NCI-H2171 treated with DMSO at 0.1 percent for 48 hours (cell line): ENCODE measurements at regions not wholly inside any gene's neighbourhood (a gene's known extent, or its start where the extent isn't known, plus 50 kb on each side); places are given as distances from the start of the nearest gene placed in this dataset.

Experiments
- DNase-seq: peaks from one replicate; lab custom pipeline; 2025; lab: John Stamatoyannopoulos, UW

DNA sequence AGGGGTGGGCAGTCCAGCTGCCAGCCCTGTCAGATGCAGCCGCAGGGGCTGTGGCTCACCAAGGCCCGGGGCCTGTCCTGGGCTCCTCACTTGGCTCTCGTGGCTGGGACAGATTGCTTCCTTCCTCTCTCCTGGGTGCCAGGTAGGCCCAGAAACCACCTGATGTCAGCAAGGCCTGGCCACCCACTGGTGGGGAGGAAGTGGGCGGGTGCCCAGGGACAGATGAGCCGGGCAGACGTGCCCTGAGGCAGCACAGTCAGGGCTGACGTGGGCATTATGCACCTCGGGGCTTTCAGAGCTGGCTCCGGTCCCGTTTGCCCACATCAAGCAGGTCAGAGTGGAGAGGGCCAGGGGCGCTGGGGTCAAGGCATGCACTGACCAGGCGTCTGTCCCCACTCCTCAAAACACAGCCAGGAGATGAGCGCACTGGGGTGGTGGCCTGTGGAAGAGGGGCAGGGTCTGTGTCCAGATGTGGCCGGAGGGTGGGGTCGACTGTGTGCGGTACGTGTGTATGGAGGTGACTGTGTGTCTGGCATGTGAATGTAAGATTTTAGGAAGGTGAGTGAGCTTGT lies 133.2 kb upstream of the PTPN1 start:
- DNase-seq = no peak

DNA sequence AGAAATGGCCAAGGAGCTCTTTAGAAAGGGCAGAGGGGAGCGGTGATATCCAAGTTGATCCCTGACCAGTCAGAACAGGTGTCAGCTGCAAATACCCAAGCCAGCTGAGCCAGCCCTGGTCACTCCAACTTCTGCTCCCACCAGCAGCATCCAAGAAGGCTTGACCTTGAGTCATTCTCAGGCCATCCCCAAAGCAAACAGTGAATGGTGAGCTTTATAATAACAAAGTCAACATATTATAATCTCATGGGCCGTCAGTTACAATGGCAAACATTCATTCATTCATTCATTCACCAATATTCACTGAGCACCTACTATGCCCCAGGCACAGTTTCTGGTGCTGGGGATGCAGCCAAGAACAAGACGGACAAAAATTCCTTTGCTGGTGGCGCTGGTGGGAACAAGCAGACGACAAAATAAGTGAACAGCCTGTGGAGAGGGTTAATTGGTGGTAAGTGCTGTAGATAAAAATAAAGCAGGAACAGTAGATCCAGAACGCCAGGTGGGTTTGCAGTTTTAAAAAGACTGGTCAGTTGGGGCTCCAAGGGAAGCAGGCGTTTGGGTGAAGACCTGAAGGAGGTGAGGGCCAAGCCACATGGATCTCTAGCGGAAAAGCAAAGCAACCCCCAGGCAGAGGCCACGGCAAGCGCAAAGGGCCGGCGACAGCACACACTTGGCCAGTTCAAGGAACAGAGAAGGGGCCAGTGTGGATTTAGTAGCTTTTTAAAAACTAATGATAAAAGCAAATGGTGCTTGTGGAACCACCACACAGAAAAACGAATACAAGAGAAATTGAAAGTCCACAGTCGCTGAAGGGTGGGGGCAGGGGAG lies 131.8 kb upstream of the PTPN1 start:
- DNase-seq = no peak

DNA sequence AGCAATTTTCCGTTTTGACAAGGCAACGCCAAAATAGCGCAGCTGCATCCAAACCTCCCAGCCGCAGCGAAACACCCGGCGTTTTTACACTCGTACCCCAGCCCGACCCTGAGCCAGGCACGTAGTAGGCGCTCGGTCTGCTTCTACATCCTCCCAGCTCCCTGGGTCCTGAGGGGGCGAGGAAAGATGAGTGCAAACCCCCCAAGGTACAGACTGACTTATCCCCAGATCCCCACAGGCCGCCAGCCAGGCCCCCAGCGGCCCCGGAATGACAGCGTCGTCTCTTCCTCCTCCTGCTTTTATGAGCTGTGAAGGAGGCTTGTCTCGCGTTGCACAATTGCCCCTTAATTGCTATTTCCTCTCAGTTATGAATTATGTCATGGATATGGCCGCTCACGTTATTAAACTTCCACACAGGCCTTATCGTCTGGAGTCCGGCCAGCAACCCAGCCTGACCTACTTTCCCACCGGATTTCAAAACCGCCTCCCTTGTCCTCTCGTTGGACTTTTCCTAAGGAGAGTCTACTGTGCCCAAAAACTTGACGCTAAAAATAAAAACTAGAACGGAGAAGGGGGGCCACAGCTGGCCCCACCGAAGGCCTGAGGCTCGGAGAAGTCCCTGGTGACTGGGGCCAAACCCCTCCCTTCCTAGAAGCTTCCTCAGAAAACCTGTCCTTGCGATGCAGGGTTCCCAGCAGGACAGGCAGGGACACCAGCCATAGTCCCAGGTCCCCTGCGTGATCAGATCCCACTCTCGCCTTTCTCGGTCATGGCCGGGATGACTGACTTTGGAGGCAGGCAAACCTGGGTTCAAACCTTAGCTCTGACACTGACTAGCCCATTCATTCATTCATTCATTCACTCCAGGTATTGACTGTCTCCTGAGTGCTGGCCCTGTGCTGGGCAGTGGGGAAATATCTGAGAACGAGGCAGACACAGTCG lies 130.9 kb upstream of the PTPN1 start:
- no peak for DNase-seq

DNA sequence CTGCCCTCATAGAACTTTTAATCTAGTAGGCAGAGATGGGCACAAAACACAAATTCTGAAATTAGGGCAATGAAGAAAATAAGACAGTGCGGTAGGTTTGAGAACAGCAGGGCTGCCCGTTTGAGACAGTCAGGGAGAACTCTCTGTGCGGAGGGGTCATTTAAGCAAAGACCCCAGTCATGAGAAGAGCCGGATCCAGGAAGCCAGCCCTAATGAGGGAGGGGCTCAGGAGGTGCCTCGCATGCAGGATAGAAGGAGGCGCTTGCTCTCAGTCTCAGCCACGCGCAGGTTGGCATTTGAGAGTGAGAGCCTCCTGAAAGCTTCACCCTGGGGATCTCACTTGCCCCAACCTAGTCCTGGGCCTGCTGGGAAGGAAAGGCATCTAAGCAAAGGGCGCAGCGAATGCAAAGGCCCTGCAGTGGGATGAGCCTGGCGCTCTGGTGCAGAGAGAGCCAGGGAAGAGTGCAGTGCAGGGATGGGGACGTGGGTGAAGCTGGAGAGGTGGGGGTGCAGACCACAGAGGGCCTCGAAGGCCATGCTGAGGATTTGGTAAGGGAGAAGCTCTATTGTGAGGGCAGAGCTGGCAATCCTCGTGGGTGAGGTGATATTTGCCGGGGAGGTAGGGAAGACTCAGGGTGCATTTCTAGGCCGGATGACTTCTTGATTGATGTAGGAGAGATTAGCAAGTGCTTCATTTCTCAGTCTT lies 130.0 kb upstream of the PTPN1 start:
- no peak for DNase-seq

DNA sequence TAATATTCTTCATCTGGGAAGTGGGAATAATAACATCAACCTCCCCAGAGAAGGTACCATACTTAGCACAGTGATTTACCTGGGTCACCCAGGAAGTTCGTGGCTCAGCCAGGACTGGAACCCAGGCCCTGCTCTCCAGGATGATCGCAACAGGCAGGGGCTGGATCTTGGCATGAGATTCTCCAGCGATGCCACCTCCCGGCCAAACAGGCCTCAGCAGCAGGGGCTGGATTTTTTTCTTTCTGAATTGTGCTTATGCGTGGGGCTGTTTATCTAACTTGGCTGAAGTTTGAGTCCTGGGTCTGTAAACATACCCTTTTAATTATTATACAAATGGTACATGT lies 129.5 kb upstream of the PTPN1 start:
- peak; percentile 32 for DNase-seq

DNA sequence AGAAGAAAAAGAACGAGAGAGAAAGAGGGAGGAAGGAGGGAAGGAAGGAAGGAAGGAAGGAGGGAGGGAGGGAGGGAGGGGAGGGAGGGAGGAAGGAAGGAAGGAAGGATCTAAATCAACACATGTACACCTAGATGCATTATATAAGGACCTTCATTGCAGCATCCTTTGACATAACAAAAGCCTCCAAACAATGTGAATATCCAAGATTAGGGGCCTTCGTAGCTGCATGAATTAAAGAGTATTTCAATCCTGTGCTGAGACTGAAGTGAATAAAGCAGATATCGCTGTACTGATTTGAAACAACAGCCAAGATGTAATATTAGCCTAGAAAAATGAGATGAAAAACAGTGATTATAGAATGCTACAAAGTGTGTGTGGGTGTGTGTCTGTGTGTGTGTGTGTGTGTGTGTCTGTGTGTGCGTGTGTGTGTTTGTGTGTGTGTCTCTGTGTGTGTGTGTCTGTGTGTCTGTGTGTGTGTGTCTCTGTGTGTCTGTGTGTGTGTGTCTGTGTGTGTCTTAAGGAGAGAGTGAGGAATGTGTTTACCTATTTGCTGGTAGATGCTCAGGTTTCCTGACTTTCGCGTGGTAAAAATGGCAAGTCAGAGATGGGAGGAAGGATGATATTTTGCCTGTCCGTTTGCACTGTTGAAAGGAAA lies 129.0 kb upstream of the PTPN1 start:
- DNase-seq = peak; percentile 12

DNA sequence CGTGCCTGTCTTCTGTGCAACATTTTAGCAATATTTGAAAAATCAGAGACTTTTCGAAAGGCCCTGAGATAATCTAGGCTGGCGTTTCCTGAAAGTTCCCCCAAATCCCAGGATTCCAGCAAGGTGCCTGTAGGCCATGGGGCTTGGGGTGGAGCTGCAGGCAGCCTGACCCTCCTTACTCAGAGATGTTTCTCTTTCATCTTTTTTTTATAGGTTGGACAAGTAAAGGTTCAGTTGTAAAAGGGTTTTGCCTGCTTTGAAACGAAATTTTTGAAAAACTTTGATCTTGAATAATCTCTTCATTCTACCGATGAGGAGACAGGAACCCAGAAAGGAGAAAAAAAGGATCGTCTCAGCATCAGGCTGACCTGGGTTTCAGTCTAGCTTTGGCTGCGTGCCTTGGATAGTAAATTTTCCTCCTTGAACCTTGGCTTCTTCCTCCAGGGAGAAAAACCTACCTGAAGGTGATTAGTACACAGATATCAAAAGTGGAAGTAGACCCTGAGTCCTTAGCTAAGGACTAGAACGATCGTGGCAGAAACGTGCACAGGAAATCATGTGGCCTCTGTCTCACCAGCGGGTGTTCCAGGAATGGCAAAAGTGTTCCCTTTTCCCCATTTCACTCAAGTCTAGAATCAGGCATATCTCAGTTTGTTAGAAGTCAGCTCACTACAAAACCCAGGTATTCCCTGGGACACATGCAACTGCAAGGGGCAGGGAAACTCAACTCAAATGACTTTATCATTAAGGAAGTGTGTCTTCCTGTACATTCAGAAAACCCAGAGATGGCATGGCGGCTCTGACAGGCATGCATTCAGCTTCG lies 128.2 kb upstream of the PTPN1 start:
- no peak for DNase-seq

DNA sequence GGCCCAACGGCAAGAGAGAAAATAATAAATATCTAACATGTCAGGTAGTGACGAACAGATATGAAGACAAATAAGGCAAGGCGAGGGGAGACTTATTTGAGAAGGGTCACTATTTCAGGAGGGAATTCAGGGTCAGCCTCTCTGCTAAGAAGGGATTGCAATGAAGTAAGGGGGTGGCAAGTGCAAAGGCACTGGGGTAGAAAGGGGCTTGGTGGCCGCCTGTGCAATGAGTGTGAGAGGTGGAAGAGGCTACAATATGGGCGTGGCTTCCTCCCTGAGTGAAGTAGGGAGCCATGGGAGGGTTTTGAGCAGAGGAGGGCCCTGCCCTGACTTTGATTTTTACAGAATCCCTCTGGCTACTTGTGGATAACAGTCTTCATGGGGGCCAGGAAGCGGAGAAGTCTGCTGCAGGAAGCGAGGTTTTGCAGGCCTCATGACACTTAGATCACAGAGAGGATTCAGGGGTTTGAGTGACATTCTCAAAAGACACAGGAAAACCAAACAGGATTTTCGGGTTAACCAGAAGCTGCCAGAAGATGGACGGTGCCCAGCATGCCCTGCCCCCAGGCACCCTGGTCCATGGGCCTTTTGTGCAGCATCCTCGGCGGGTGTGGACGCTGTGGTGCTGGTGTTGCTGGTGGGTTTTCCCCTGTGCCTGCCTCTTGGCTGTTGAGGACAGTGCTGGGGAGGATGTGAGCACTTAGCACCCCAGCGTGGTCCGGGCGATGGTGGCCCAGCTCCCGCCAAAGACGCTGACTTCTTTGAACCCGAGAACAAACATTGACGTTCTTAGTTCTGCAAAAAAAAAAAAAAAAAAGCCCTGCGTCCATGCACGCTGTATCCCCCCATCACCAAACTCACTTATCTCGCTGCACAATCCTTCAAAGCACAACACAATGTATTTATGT lies 124.2 kb upstream of the PTPN1 start:
- DNase-seq = no peak

DNA sequence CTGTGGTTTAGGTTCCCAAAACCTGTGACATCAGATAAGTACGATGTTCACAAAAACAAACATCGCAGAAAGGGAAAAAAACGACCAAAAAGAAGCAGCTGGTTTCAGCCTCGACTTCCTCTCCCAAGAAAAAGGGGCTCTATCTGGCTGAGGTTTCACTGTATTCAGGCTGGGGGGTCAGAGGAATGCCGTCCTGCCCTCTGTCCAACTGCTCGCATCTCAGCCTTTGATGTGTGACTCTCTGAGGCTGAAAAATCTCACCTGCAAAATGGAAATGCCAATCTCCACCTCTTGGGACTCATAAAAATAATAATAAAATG lies 123.6 kb upstream of the PTPN1 start:
- no peak for DNase-seq

DNA sequence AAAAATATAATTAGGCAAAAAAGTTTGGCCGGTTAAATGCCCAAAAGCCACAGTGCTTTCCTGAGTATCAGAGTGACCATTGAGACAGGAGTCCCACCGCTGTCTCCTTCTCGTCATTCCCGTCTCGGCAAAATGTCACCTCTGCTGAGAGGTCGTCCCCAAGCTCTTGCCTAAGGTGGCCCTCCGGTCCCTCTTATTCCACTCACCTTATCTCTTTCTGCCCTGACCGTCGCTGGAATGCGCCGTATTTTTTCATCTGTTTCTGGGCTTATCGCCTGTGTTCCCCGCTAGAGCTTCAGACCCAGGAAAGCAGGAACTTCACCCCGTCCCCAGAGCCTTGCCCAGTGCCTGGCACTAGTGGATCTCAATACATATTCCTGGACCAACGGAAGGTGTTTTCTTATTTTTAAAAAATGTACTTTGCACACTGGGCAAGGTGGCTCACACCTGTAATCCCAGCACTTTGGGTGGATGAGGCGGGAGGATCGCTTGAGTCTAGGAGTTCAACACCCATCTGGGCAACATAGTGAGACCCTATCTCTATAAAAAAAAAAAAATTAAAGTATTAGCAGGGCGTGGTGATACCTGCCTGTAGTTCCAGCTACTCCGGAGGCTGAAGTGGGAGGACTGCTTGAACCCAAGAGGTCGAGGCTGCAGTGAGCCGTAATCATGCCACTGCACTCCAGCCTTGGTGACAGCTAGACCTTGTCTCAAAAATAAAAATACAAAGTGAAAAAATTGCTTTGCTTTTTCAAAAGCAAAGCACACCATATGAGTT lies 122.8 kb upstream of the PTPN1 start:
- no peak for DNase-seq

DNA sequence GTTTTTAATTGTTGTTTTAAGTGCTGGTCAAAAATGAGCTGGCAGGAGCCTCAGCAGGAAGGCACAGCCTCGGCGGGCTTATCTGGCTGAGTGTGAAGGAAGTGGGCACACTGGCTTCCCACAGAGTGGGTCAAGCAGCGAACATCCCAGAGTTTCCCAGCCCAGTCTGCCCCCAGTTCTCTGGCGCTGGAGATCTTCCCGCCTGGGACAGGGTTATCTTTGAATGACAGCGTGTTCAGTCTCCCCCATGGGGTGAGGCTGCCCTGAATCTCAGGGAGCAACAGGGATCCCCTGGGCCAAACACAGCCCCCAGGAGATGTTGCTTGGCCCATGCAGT lies 122.2 kb upstream of the PTPN1 start:
- DNase-seq = no peak

DNA sequence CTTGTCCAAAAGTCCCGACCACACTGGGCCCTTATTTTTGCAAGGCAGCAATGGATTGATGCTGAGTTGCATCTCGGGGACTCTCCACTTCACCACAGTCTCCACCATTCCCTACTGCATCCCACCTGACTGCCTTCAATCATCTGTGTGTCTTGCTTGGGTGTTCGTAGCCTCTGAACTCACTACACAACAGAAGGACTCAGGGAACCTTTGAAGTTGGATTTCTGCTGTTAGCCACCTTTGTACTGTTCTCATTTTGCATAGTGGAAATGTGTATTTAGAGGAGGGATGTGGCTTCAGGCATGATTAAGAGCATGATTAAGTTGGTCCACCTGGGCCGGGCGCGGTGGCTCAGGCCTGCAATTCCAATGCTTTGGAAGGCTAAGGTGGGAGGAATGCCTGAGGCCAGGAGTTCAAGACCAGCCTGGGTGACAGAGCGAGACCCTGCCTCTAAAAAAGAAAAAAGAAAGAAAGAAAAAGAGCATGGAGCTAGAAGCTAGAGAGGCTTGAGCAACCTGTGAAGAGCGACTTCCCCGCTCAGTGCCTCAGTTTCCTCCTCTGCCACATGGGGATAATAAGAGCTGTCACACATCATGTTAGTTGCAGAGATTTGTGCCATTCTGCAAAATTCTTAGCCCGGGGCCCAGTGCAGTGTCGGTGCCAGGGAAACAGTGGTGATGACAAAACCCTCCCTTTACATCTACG lies 121.3 kb upstream of the PTPN1 start:
- no peak for DNase-seq

DNA sequence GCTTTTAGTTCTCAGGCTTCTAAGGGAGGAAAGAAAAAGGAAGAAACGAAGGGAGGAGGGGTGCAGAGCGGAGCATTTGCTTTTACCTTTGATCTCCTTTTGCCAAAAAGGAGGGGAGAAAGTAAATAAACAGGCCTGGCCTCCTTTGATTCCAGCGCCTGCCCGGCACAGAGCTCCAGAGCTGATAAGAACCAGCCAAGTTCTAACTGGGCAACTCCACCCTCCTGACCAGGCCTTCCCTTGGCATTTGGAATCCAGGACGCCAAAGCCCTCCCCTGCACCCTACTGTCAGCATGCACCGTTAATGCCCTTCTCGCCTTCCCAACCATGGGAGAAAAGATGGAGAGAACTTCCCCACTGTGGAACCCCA lies 120.8 kb upstream of the PTPN1 start:
- no peak for DNase-seq

DNA sequence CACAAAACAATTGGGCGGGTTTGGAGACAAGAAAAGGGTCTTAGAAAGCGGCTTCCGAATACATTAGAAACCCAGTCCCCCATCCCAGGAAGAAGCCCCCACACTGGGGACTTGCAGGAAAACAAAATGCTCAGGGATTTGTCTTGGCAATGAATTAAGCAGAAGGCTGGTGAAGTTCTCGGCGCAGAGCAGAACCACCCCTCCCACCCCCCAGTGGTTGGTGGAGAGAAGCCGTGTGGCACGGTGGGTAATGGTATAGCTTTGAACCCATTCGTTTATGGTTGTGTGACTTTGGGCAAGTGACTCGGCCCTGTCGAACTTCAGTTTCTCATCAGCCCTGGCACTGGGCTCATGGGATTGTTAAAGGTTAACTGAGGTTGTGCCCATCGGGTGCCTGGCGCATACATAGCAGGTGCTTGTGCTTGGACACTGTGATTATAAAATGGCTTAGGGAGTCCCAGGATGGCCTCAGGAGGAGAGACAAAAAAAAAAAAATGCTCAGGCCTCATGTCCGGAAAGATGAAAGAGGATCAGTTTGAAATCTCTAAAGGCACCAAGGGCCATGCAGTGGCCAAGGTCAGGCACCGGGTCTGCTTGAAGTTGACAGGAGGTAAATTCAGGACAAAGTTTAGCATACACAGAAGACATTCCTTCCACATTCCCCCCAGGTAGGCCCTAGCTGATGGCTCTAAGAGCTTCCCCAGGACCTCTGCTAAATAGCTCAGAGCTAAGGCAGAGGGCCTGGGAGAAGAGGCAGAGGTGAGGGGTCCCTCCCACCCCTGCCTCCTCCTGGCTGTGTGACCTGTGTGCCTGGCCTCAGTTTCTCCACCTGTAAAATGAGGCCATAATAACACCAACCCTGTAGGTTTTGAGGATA lies 120.1 kb upstream of the PTPN1 start:
- DNase-seq = no peak

DNA sequence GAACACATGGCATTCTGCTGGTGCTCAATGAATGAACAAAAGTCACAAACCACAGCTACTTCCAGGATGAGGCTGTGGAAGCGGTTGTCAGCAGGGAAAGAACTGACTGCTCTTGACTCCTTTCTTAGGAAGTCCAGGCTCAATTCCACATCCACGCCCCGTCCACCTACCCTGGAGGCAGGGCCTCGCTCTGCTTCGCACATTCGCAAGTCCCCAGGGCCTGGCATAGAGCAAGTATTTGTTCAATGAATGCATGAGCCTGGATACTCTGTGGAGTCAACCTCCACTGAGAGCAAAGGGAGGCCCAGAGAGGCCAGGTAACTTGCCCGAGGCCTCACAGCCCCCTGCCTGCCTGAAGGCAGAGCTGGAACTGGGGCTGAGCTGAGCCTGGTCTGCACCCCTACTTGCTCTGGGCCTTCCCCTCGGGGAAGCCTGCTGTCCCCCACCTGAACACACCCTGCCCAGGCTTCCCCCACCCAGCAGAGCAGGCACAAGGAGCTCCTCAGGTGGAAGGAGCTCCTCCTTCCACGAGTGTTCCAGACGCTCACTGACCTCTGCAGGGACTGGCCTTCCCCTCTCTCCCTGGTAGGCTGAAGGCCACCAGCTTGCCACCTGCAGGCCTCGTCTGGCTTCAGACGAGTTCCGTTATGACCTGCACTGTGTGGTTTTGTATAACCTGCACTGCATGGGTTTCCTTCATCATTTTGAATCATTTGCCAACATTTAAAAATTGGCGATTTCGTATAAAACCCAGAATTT lies 119.3 kb upstream of the PTPN1 start:
- no peak for DNase-seq

DNA sequence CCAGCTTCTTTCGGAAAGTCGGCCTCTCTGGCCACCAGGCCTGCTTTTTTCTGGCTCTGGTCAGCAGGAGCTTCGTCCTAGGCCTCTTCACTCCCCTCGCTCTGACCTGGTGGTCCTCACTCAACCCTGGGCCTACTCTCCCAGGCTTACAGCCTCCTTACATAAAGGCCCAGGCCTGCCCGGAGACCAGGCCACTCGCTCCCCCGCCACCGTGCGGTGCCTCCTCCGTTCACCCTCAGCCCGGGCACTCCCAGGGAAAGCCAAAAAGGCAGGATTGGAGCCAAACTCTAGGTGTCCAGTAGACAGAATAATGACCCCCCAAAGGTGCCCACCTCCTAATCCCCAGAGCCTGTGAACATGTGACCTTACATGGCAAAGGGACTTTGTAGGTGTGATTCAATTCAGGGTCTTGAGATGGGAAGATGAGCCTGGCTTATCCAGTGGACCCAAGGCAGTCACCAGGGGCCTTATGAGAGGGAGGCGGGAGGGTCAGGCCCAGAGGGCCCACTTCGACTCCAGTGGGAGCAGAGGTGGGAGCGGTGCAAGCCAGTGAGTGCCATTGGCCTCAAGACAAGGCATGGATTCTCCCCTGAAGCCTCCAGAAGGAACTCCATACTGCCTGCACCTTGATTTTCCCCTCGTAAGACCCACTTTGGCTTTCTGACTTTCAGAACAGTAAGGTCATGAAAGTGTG lies 118.6 kb upstream of the PTPN1 start:
- no peak for DNase-seq
